HCEC 1CT (cell line): ENCODE measurements at regions not wholly inside any gene's neighbourhood (a gene's known extent, or its start where the extent isn't known, plus 50 kb on each side); places are given as distances from the start of the nearest gene placed in this dataset.

Experiments
- DNase-seq: peaks from one replicate; pipeline ENCODE4 v3.0.0-alpha.2; 2017

DNA sequence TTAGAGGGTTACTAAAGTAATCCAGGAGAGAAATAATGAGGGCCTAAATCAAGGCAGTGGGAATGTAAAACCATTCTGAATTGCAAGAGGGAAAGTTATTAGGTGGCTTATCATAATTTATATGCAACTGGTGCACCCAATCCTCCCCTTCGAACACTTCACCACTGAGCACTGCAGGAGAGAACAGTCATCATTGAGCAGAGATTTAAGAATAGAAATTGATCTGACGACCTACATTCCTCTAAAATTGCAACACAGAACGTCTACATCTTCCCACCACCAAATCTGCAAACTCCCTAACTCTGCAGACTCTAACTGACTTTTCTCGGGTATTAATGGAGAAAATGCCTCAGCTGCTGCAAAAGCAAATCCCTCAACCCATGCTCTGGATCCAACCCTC is 138.5 kb upstream of the CDH20 start:
- DNase-seq, result no peak

GRCh38 chr18:61196750-61197149 is 136.5 kb upstream of the CDH20 start:
- DNase-seq, result no peak

- DNase-seq, result no peak
These were observed 134.7 kb upstream of the CDH20 start for GRCh38 chr18:61198486-61198885.

GRCh38 chr18:61199171-61199848 is 133.9 kb upstream of the CDH20 start:
- DNase-seq, result no peak

GRCh38 chr18:61201511-61201910 is 131.7 kb upstream of the CDH20 start:
- DNase-seq, result no peak

GRCh38 chr18:61203151-61203550 is 130.1 kb upstream of the CDH20 start:
- no peak for DNase-seq

GRCh38 chr18:61209801-61210200 is 123.4 kb upstream of the CDH20 start:
- DNase-seq, result no peak

DNA sequence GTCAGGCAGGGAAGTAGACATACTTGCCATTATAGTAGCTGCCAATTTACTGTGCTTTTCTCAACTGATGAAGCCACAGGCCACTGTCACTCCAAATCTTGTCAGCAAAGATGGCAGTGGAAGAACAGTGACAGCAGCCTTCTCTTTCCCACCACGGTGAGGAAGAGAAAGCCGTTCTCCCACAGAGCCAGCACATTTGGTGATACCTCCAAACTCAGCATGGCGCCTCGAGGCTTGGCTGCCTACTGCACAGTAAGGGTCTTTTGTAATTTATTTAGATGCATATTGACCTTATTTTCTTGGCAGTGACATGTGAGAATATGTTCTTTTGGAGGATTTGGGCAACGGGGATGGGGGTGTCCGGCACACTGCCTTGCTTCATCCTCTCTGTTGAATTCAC is 117.2 kb upstream of the CDH20 start:
- DNase-seq, result no peak

- no peak for DNase-seq
These were observed 111.0 kb upstream of the CDH20 start for GRCh38 chr18:61222206-61222605.

GRCh38 chr18:61225336-61225735 is 107.9 kb upstream of the CDH20 start:
- DNase-seq, result no peak

DNA sequence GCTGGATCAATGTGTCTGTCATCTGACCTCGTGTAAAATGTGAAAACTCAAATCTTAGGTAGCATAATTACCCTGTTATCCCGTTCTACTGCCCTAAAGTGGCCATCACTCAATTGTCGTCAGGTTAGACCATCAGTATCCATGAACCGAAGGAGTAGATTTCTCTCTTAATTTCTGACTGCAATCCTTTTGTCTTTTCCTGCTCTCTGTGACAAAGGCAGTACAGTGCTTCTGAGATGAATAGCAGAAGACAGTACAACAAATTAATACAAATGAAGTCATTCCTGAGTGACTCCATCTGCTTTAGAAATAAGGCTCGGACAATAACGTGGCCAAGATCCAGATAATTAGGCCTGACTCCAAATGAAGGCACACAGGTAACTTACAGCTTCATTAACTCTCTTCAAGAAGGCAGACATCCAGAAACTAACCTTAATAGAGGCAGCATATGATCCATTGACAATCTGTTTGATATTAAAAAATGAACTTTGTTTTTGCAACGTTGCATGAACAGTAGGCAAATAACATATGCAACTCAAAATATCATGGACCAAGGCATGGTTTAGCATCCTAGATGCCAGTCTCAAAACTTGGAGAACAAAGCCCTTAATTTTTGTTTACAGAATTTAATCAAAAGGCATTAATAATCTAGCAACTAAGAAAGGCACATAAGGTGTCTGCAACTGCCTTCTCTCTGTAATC is 96.7 kb upstream of the CDH20 start:
- no peak for DNase-seq

- no peak for DNase-seq
These were observed 95.7 kb upstream of the CDH20 start for GRCh38 chr18:61237529-61237928.

GRCh38 chr18:61239051-61239450 is 94.2 kb upstream of the CDH20 start:
- no peak for DNase-seq

GRCh38 chr18:61241260-61241853 is 91.9 kb upstream of the CDH20 start:
- DNase-seq, result no peak

DNA sequence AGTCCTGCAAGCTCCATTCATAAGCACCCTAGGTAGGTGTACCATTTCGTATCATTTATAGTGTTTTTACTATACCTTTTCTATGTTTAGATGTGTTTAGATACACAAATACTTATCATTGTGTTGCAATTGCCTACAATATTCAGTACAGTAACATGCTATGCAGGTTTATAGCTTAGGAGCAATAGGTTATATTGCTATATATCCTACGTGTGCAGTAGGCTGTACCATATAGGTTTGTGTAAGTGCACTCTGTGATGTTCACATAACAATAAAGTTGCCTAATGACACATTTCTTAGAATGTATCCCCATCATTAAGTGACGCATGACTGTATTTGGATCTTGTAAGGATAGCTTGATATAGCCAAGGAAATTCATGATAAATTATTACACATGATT is 88.6 kb upstream of the CDH20 start:
- DNase-seq, result no peak

GRCh38 chr18:61245276-61245675 is 88.0 kb upstream of the CDH20 start:
- DNase-seq, result no peak

GRCh38 chr18:61248589-61248988 is 84.6 kb upstream of the CDH20 start:
- no peak for DNase-seq

DNA sequence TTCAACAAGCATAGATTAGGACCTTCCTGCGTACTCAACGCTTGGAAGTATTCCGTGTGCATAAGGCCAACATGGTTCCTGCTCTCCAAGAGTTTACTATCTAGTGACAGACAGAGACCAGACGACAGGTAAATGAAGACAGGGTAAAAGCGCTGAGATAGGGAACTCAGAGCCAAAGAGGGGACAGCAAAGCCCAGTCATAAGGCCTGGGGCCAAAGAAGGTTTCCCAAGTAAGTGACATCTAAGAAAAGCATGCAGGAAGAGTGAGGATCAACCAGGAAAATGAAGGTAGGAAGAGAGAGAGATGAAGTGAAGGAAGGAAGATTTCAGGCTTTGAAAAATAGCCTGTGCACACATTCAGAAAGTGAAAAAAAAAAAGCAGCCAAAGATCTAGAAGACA is 76.9 kb upstream of the CDH20 start:
- no peak for DNase-seq

- no peak for DNase-seq
These were observed 71.4 kb upstream of the CDH20 start for GRCh38 chr18:61261870-61262269.

- no peak for DNase-seq
These were observed 60.4 kb upstream of the CDH20 start for GRCh38 chr18:61272793-61273192.

DNA sequence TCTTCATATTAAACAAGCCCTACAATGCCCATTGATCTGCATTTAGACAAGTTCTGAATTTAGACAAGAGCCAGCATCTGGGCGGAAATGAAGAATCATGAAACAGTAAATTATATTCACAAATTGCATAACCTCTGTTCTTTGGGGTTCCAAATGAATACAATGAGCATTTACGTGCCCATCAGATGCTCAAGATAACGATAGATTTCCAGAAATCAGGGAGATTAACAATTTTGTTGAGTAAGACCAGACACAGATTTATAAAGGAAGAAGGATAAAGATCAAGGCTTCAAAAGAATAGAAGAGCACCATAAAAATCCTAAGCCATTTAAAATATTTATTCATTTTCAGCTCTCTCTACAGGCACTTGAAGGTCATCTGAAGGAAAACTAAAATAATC is 59.7 kb upstream of the CDH20 start:
- no peak for DNase-seq

DNA sequence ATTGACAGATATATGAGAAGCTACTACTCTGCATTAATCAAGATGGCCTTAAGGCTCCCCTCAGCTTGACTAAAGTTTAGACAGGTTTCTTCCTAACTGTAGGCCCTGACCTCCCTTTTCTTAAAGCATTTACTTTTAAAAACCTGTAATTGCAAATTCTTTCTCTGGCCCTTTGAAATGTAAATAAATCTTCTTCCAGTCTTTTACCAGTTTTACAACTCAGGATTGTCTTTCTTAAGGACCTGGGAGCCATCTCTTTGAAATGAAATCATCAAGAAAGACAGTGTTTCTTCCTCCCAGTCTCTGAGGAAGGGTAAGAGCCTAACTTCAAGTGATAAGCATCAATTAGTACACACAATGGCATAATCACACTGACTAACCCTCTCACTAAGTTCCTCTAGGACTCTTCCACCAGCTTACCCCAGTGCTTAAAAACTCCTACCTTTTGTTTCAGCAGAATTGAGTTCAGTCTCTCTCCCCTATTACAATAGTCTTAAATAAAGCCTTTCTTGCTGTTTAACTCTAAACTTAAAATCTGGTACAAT is 58.7 kb upstream of the CDH20 start:
- DNase-seq, result no peak

GRCh38 chr18:61277808-61278207 is 55.4 kb upstream of the CDH20 start:
- DNase-seq, result no peak

DNA sequence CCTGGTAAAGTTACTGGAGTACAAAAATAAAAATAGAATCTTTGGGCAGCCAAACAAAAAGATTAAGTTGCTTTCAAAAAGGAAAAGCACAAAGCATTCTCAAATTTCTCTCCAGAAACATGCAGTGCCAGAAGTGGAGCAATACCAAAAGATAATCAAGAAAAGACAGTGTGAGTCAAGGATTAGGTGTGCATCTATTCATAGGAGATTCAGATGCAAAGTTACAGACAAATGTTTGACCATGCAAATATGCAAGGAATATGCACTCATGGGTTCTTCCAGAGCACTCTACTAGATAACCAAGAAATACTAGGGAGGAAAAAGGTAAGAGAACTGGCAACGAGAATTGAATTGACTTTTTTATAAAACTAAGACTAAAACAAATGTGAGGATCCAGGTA is 51.8 kb upstream of the CDH20 start:
- DNase-seq, result no peak
